Inflammatory macrophage treated with lipopolysaccharide for 1 hour (primary cell): ENCODE measurements at regions not wholly inside any gene's neighbourhood (a gene's known extent, or its start where the extent isn't known, plus 50 kb on each side); places are given as distances from the start of the nearest gene placed in this dataset.

ENCODE experiments used
- DNase-seq, 2 donors: peaks; one replicate each; pipeline ENCODE4 v3.0.0-alpha.2; 2020 to 2022

DNA sequence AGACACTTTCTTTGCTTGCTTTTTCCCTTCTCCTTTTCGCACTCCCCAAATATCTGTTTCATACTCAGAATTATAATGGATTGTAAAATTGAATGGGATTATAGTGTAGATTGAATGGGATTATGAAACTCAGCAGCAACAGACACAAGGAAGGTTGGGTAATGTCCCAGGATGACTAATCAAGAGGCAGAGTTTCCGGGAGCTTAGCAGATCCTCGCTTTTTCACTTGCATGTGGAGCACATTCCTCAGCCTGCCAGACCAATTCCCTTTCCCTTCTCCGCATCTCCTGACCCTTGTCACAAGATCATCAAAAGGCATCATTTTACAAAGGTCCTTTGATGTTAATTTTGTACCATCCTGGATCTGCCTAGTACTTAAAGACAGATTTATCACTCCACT lies 55.1 kb upstream of the SLC1A1 start:
- peak; percentile 11 to 30 for DNase-seq

DNA sequence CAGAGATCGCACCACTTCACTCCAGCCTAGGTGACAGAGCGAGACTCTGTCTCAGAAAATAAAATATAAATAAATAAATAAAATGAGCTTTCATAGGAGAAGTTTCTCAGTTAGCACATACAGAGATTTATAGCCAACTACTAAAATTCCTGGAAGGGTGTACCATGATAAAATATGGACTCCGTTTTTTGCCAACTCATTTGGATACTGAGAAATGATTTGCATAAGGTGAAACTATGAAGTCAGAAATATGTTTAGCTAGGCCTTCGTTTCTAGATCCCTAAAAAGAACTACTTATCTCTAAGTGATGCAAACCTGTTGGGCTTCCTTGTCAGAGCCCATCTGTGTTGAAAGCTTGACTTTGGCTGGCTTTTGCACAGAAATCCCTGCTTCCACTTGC lies 56.9 kb upstream of the SLC1A1 start:
- no peak for DNase-seq

DNA sequence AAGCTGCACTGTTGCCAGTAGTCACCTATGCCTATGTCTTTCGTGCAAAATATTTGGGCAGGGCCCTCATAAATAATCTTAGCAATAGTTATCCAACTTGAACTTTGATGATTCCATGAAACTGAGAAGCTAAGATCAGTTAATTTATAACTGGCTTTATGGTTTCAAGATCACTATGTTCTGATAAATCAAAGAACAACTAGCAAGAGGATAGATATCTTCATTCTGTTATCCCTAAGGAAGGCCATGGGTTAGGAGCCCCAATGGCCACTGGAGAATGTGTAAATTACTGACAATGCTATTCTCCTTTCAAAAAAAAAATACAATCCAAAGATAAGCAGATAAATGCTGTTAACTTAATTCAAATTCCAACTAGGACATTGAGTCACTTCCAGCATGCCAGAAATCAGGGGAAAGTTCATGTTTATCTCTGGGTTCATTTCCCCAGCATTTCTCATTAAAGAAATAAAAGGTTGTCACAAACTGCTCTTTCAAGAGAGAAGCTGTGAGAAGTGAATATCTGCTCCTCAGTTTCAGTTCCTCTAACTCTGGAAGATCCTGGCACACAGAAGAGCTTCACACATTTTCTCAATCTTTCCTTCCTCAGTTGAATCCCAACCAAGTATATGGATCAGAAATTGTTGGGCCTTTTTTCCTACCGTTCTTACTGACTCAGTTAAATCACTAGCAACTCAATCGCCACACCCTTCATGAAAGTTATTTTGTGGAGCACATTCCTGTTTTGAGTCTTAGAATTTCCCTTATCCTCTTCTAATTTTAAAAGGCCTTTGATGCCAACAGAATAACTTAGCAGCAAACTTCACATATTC lies 59.6 kb upstream of the SLC1A1 start:
- DNase-seq, result peak; percentile 8 to 23

DNA sequence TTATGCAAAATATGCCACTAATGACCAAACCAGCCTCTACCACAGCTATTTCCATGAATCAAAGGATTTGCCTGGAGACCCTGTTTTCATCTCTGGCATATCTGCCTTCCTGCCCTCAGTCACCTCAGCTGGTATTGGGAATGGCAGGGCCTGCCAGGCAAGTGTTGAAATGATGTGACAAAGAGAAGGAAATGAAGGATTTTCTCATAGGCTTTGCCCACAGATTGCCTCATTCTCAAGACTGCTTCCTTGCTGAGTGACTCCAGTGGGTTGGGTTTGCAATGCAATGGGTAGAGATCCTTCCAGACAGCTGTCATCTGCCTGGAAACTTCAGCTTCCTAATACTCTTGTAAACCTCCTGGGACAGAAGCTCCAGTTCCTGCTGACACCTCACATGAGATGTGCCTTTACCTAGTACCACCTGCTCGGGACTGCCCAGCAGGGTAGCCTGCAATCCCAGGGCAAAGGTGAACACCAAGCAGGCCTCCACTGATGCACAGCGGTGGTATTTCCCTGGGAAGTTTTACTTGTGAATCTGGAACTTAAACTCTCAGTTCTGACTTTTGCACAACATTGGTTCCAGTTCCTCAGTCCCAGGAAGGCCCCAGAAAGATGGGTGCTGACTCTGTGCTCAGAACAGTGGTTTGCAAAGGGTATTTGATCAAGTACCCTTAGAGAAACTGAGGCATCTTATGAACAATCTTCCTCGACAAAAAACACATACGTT lies 64.8 kb upstream of the SLC1A1 start:
- DNase-seq, result peak; percentile 23 to 50

DNA sequence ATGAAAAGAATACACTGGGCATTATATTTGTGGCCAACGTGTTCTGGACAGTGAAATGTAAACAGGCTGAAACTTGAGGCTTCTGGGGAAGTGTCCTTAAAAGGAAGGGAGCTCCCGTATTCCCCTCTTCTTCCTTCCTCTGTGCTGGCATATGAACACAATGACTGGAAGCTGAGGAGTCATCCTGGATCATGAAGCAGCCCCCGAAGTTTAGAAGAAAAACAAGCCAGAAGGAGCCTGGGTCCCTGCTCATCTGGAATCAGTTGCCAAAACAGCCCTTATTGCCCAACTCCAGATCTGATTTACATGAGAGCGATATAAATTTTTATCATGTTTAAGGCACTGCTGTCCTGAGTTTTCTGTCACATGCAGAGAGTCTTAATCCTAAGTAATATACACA lies 65.4 kb upstream of the SLC1A1 start:
- DNase-seq, result no peak

DNA sequence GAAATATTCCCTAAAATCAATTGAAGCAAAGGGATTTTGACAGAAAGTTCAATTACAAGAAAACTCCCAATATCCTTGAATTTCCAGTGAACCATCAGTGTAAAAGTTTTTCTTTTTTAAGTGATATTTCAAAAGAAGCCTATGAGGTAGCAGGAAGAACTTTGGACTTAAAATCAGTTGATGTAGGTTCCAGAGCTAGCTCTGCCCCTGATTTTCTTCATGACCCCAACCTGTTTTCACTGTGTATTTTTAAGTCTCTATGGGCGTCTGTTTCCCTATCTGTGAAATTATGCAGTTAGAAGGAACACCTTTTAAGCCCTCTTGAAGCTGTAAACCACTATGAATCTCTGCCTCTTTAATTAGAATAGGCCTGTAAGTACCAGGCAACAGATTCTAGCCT lies 66.2 kb upstream of the SLC1A1 start:
- DNase-seq, result no peak

DNA sequence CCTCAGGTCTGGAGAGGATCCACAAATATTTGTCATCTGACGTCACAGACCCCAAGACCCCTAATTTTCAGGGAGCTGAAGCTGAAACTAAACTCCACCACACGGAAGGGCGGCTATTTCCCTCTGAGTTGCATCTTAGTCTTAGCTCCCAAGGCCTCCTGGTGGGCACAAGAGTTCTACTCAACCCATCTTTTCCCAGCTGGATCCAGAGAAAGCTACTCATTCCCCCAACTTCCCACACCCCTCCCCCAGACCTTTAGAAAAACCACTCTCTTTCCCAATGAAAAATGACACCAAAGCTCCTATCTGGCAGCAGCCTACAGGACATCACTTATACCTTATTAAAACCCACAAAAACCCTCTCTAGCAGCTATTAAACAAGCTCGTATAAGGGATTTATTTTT lies 67.1 kb upstream of the SLC1A1 start:
- no peak for DNase-seq

DNA sequence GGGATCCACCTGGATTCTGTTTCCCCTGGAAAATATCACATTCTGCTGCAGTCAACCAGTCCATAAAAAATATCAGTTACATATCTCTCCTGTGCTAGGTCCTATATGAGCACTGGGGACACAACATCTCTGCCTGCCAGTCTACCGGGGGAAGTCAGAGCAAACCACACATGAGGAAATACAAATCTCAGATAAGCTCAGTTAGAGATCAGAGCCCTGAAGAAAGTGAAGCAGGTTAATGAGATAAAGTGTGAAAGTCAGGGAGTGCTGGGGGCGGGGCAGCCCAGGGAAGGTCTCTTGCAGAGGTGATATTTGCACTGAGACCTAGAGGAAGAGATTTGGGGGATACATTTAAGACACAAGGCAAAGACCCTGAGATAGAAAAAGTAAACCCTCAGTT lies 67.8 kb upstream of the SLC1A1 start:
- no peak for DNase-seq

DNA sequence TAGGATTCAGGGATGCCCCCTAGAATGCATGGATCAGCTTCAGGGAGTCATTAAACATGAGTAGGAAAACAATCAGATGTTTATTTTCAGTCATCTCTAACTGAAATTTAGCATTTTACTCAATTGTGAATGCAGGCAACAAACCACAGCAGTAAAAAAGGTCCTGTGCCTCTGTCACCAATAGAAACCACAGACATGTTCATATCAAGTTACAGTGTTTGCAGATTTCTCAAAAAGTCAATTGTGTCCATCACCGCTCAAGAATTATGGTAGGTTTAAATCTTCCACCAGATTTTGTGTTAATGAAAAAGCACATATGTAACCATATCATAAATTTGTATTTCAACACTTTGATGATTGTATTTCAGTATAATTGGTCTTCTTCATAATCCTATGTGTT lies 68.4 kb upstream of the SLC1A1 start:
- no peak for DNase-seq

DNA sequence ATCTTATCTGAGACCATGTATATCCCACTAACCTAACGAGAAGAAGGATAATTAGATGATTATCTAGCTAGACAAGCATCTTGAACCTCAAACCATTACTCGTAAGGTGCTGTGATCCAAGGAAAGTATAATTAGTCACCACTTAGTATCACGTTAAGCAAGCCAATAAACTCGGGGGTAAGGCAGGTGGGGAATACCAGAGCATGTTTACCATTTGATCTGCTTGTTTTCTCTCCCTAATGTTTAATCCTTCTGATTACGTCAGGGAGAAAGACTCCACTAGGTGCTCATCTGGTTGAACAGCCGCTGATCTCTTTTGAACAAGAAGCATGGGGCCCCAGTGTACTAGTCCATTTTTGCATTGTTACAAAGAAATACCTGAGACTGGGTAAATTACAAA lies 69.9 kb upstream of the SLC1A1 start:
- no peak for DNase-seq

DNA sequence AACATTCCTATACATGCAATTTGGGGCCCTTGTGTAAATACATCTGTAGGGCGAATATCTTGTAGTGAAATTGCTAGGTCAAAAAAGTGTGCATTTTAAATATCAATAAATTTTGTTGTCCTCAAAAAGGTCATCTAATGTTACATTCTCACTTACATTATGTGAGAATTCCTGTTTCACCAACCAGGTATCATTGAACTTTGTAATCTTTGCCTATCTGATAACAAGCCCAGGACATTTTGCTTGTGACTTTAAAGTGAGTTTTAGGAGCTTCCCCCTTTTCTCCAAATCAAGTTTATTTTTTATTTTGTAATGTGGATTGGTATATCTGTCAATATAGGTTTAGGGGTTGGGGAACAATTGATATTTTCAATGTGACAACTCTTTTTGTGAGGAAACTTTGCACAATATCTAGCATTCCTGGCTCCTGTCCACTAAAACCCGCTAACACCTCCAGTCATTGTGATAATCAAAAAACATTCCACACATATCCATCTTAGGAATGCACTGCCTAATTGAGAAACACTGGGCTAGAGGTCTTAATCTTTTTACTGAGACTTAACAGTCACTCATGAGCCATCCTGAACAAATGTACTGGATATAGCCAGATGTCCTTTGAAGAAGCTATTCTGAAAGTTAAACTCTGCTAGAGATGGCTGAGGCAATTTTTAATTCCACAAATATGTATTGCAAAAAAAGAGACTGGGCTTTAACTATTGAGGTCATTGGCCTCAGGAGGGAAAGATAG lies 72.5 kb upstream of the SLC1A1 start:
- no peak for DNase-seq

DNA sequence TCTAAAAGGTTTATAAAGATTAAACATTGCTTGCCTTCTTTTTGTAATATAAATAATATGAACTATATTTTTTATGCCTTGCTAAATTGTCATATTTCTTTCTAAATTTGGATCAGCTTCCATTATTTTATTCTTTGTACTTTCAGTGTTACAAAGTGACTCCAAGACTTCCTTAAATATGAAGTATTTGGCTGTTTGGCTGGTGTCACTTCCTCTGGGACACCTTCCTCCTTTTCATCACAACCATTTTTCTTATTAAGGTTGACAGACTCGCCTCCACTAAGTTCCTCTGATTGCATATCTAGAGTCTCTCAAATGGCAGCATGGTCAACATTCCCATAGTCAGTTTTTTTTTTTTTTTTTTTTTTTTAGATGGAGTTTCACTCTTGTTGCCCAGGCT lies 73.8 kb upstream of the SLC1A1 start:
- peak in 1 of 2 donors; percentile 6 for DNase-seq

DNA sequence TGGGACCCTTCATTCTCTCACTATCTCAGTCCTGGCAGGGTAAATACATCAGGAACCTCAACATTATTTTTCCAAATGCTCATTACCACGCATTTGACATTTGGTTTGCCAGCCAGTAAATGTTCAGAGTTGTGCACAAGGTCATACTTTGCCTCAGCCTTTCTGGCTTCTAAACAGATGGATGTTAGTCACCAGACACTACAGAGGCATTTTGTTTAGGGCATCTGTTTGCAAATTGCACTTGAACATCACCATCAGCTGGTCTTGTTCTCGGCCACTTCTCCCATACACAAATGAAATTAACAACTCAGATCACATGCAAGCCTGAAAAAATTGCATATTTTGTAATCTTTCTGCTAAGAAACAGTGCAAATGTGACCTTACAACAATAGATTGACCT lies 75.0 kb upstream of the SLC1A1 start:
- no peak for DNase-seq

DNA sequence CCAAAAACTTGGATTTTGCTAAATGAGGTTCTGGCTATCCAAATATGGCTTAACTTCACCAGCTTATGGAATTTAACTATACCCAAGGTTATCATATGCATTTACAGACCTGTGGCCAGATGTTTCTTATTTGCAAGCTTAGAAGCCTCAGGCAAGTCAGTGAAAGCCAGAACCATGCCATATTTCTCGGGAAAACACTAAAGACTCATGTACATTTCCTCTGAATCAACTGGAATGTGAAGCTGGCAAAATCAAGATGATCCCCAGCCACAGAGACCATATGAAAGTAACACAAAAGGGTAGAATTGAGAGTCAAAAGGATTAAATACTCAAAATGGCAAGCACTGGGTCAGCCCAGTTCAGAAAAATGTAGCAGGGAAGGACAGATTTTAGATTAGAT lies 76.4 kb upstream of the SLC1A1 start:
- no peak for DNase-seq

DNA sequence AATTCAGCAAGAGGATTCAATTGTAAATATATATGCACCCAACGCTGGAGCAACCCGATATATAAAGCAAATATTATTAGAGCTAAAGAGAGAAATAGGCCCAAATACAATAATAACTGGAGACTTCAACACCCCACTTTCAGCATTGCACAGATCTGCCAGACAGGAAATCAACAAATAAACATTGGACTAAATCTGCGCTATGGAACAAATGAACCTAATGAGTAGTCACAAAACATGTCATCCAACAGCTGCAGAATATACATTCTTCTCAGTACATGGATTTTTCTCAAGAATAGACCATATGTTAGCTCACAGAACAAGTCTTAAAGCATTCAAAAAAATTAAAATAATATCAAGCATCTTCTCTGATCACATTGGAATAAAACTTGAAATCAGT lies 86.1 kb upstream of the SLC1A1 start:
- no peak for DNase-seq

DNA sequence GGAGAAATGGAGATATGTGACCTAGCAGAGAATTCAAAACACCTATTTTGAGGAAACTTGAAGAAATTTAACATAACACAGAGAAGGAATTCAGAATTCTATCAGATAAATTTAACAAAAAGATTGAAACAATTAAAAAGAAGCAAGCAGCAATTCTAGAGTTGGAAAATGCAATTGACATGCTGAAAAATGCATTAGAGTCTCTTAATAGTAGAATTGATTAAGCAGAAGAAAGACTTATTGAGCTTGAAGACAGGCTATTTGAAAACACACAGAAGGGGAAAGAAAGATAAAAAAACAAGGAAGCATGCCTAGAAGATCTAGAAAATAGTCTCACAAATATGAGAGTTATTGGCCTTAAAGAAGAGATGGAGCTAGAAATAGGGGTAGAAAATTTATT lies 87.8 kb upstream of the SLC1A1 start:
- DNase-seq, result no peak

DNA sequence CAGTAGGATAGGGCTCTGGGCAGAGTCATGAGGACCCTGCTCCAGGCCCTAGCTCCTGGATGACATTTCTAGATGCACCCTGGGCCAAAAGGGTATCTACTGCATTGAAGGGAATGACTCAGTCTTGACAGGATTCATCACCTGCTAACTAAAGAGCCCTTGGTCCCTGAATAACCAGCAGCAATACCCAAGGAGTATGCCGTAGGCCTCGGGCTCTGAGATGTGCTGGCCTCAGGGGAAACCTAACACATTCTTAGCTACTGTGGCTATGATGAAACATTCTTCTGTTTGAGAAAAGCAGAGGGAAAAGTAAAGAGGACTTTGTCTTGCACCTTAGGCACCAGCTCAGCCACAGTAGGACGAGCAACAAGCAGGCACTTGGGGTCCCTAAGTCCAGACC lies 89.5 kb upstream of the SLC1A1 start:
- no peak for DNase-seq

DNA sequence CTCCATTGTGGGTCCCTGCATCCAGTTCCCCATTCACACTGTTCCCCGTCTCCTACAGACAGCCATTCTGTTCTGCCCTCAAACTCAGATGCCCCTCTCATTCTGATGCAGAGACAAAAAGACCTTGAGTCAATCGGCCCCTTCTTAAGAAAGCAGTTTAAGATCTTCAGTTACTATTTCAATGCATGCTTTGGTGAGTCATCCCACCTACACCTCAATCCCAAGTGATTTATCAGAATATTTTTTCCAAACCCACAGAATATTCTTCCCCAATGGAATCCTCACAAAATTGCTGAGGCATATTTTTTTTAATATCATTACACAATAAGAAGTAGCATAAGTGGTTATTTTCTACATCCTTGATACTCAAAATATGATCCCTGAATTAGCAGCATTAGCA lies 92.4 kb upstream of the SLC1A1 start:
- DNase-seq, result no peak

DNA sequence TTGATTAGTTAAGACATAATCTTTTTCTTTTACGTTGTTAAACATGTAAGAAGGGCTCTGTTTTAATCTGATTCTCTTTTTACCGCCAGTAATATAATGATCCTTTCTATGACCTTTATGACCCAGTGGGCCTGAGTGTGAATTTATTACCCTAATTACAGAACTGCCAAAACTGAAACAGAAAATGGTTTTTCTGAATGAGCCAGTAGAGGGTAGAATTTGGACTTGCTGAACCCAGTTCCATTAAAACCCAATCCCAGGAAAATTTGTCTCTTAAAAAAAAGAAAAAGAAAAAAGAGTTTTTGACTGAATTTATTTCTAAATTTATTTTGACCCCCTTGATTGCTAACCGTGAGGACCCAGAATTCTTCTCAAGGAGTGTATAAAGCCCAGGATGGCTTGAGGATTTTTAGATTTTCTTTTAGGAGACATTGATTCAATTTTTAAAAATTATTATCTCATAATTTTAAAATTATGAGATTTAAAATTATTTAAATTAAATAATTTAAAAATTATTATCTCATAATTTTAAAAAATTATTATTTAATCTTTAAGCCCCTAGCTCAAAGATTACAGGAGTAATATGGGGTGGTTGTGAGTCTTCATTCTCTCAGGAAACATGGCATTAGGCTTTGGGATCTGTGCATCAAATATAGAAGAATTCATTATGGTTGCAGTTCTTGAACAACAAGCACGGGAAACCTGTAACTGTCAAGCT lies 94.1 kb upstream of the GLIS3 start:
- DNase-seq, result no peak

DNA sequence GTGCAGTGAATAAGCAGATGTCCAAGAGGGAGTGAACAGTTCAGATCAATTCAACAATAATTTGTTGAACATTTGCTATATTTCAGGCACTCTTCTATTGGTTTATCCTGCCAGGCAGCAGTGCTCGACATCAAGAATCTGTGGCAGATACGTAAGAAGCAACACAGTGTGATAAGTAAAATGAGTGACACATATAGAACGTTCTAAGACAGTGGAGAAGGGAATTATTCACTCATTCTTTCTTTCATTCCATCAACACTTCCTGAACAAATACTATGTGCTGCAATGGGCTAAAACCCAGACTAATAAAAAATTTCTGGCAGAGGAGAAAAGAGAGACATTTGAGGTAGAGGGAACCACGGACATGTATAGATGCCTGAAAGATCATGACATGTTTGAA lies 89.9 kb upstream of the GLIS3 start:
- no peak for DNase-seq

DNA sequence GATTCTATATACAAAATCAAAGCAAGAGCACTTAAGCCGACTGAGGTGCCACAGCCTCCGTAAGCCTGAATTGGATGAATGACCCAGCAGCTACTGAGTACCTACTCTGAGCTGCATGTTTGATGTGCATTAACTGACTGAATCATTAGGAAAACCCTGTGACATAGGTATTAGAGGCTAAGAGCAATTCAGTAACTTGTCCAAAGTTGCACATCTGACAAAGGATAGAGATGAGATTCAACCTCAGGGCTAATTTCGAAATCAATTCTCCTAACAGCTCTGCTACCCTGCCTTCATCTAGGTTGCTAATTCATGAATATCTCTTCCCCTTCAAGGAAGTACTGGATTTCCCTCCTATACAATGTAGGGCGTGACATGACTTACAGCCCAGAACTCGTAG lies 89.1 kb upstream of the GLIS3 start:
- DNase-seq, result no peak

DNA sequence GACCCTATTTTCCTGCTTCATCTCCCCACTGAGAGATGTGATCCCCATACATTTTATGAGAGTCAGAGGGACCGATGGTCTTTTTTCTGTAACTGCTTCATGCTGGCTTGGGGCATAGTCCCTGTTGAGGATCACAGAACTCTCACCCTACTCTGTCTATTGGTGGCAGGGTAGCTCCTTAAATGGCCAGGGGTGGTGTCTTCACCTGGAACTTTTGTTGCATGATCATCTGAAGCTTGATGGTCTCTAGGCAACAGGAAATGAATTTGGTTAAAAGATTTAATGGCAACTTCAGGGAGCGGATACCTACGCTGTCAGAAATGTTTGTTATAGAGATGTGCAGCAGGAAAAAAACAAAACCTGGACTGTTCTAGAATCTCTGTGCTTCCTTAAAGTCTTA lies 87.0 kb upstream of the GLIS3 start:
- no peak for DNase-seq

DNA sequence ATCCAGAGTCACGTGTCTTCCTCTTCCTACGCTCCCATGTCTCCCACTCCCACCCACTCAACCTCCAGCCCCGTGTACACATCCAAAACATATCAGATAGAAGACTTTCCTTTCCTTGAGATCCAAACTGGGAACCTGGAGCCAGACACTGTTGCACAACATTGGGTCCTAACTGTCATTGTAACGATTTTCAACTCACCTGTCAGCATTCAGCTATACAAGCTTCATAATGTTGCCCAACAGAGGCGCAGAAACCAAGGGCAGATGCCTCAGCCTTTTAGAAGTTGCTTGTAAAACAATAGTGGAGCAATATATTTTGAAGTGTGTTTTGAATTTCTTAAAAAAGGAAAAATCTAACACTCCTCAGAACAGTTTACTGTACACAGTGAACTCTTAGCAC lies 84.9 kb upstream of the GLIS3 start:
- no peak for DNase-seq
